Body of pancreas (tissue), 4 donors: ENCODE measurements at regions not wholly inside any gene's neighbourhood (a gene's known extent, or its start where the extent isn't known, plus 50 kb on each side); places are given as distances from the start of the nearest gene placed in this dataset.

ENCODE experiments used
- ATAC-seq: fragments of 150-250 bp; one replicate; pipeline ENCODE4 v1.9.1; 2016
- DNase-seq, 4 donors: peaks; one replicate each; pipeline ENCODE4 v3.0.0-alpha.2; 2019
- H3K27ac ChIP-seq, 4 donors: fragments of 200-600 bp; sonication (generic); 1 replicate in 3 of 4; 2 replicates in 1 of 4; pipeline versions ENCODE4 v1.5.1 to v1.6.1; 2016 to 2019; ENCODE audit warnings: mild to moderate bottlenecking in 1 of 4, mixed read lengths in 1 of 4, moderate library complexity in 1 of 4
- H3K27me3 ChIP-seq, 2 donors: fragments of 200-600 bp; sonication (generic); one replicate each; pipeline ENCODE4 v1.6.0; 2016; ENCODE audit warnings: mild to moderate bottlenecking in 1 of 2
- H3K36me3 ChIP-seq, 2 donors: fragments of 200-600 bp; sonication (generic); replicated peaks in 1 of 2; 2 replicates each; pipeline ENCODE4 v1.5.1; 2016; ENCODE audit warnings: low read depth in 2 of 2; ENCODE audit not compliant: insufficient read depth in 1 of 2
- H3K4me1 ChIP-seq: fragments of 200-600 bp; sonication (generic); one replicate; pipeline ENCODE4 v1.6.0; 2016
- H3K4me3 ChIP-seq, 2 donors: fragments of 200-600 bp; sonication (generic); 1 replicate in 1 of 2; 2 replicates in 1 of 2; pipeline ENCODE4 v1.5.1; 2016 to 2019
- H3K9me3 ChIP-seq, 3 donors: fragments of 200-600 bp; sonication (generic); 1 replicate in 2 of 3; 2 replicates in 1 of 3; pipeline ENCODE4 v1.5.1; 2016
- CTCF ChIP-seq, 7 experiments: fragments of 450-650 bp in 4 of 7; fragments of 200-600 bp in 3 of 7; sonication (generic) in 3 of 7; IDR thresholded peaks; one replicate each; pipeline ENCODE4 v1.5.1; 2016 to 2019; ENCODE audit warnings: antibody characterized with exemption in 7 of 7
- POLR2A ChIP-seq, 3 donors: fragments of 450-650 bp; IDR thresholded peaks; one replicate each; pipeline ENCODE4 v1.6.1; 2016; ENCODE audit warnings: antibody characterized with exemption in 3 of 3, mild to moderate bottlenecking in 2 of 3
- WGBS, 2 donors: methylation state at CpG; one replicate each; pipeline ENCODE4 v1.1.5; 2017; 5-methylcytosine and 5-hydroxymethylcytosine counted together
- intact Hi-C: fragments of 100-400 bp; cut with DNase I; formaldehyde crosslinking; loops from one replicate; pipeline ENCODE4 v1.15.1; 2023

GRCh38 chr5:84688566-84688965 lies 303.9 kb upstream of the EDIL3 start:
- WGBS, 2 donors, result 25 to 27% methylated on average over 3 of the region's 3 CpGs
- Histone ChIP-seq H3K27me3 (no peaks in the 10 kb centered on the region), H3K4me3 (no peak overlapping the region), H3K27ac (no peak overlapping the region), H3K9me3 (no peaks in the 10 kb centered on the region), H3K4me1 (no peaks in the 10 kb centered on the region), H3K36me3 (no peaks in the 10 kb centered on the region)
- intact Hi-C loops, result no loop called here
- ATAC-seq (no peak), DNase-seq (no peak)
- TF ChIP-seq POLR2A (IDR thresholded peaks at IDR 0.05) (no peak), CTCF (IDR thresholded peaks at IDR 0.05) (no peak)

GRCh38 chr5:84685121-84685894 lies 300.6 kb upstream of the EDIL3 start:
- H3K4me1 ChIP-seq, result no peaks in the 10 kb centered on the region
- WGBS, 2 donors, result 45 to 52% methylated on average over 6 of the region's 6 CpGs
- intact Hi-C loops, result no loop called here
- H3K27me3 ChIP-seq, result no peaks in the 10 kb centered on the region
- ATAC-seq (no peak), DNase-seq (no peak)
- H3K36me3 ChIP-seq, result no peaks in the 10 kb centered on the region
- TF ChIP-seq CTCF (IDR thresholded peaks at IDR 0.05) (no peak), POLR2A (IDR thresholded peaks at IDR 0.05) (no peak)
- H3K9me3 ChIP-seq, result no peaks in the 10 kb centered on the region
- H3K4me3 ChIP-seq, result no peak overlapping the region
- H3K27ac ChIP-seq, result no peak overlapping the region

GRCh38 chr5:84683594-84683993 lies 298.9 kb upstream of the EDIL3 start:
- 47 to 63% methylated on average over 2 of the region's 2 CpGs for WGBS, 2 donors
- no peak for DNase-seq
- Histone ChIP-seq H3K4me3 (no peak overlapping the region), H3K4me1 (no peaks in the 10 kb centered on the region), H3K9me3 (no peaks in the 10 kb centered on the region), H3K36me3 (no peaks in the 10 kb centered on the region), H3K27ac (no peak overlapping the region), H3K27me3 (no peaks in the 10 kb centered on the region)
- TF ChIP-seq CTCF (IDR thresholded peaks at IDR 0.05) (no peak), POLR2A (IDR thresholded peaks at IDR 0.05) (no peak)
- intact Hi-C loops, result no loop called here
- ATAC-seq, result no peak

GRCh38 chr5:84682531-84682930 lies 297.9 kb upstream of the EDIL3 start:
- H3K9me3 ChIP-seq, result no peaks in the 10 kb centered on the region
- H3K4me1 ChIP-seq, result no peaks in the 10 kb centered on the region
- H3K36me3 ChIP-seq, result no peaks in the 10 kb centered on the region
- no peak overlapping the region for H3K27ac ChIP-seq
- ATAC-seq, result no peak
- H3K4me3 ChIP-seq, result no peak overlapping the region
- DNase-seq, result no peak
- WGBS, 2 donors, result 50 to 67% methylated on average over 1 of the region's 1 CpG
- no peaks in the 10 kb centered on the region for H3K27me3 ChIP-seq
- TF ChIP-seq POLR2A (IDR thresholded peaks at IDR 0.05) (no peak), CTCF (IDR thresholded peaks at IDR 0.05) (no peak)
- intact Hi-C loops, result no loop called here

- Histone ChIP-seq H3K27ac (no peak overlapping the region), H3K27me3 (no peaks in the 10 kb centered on the region), H3K36me3 (no peaks in the 10 kb centered on the region), H3K4me3 (no peak overlapping the region), H3K9me3 (no peaks in the 10 kb centered on the region), H3K4me1 (no peaks in the 10 kb centered on the region)
- ATAC-seq (no peak), DNase-seq (no peak)
- intact Hi-C loops, result no loop called here
- no peak for TF ChIP-seq POLR2A (IDR thresholded peaks at IDR 0.05)
- TF ChIP-seq CTCF (IDR thresholded peaks at IDR 0.05), result no peak
Observed at GRCh38 chr5:84680908-84681307, 296.2 kb upstream of the EDIL3 start.
